Germinal center (tissue), 1 donor: ENCODE measurements at regions not wholly inside any gene's neighbourhood (a gene's known extent, or its start where the extent isn't known, plus 50 kb on each side); places are given as distances from the start of the nearest gene placed in this dataset.

Experiments used
- DNase-seq: peaks from one replicate; pipeline ENCODE4 v3.0.0; 2012; ENCODE audit warnings: mixed read lengths, low spot score

- no peak for DNase-seq
These were observed 77.7 kb upstream of the SOX6 start for GRCh38 chr11:16434036-16434435.

GRCh38 chr11:16430674-16431073, 74.3 kb upstream of the SOX6 start:
- DNase-seq = no peak

GRCh38 chr11:16421826-16422225, 65.5 kb upstream of the SOX6 start:
- no peak for DNase-seq

- no peak for DNase-seq
These were observed 62.2 kb upstream of the SOX6 start for GRCh38 chr11:16418428-16419097.

- DNase-seq = no peak
These were observed 56.3 kb upstream of the SOX6 start for GRCh38 chr11:16412525-16413172.

- no peak for DNase-seq
These were observed 54.1 kb upstream of the SOX6 start for GRCh38 chr11:16410479-16410878.

- DNase-seq = no peak
These were observed 52.3 kb upstream of the SOX6 start for GRCh38 chr11:16408619-16409018.

GRCh38 chr11:16406226-16406625, 49.9 kb upstream of the SOX6 start:
- DNase-seq = no peak
